NB4 (cell line): ENCODE measurements at regions not wholly inside any gene's neighbourhood (a gene's known extent, or its start where the extent isn't known, plus 50 kb on each side); places are given as distances from the start of the nearest gene placed in this dataset.
"Not testable (repeated sequence)": the region's sequence is repeated elsewhere in the genome, so short reads cannot be mapped to it uniquely, and the experiment has no call there.

Experiments
- DNase-seq: peaks from one replicate; pipeline ENCODE4 v3.0.0; 2010; ENCODE audit warnings: low read depth
- H3K4me3 ChIP-seq: one replicate; pipeline ENCODE4 v1.5.1; 2011; ENCODE audit warnings: mild to moderate bottlenecking, low read depth, low read length, moderate library complexity
- CTCF ChIP-seq: IDR thresholded peaks from one replicate; pipeline ENCODE4 v1.5.1; 2012; ENCODE audit warnings: low read depth, low read length
- MYC ChIP-seq: IDR thresholded peaks from 2 replicates; pipeline ENCODE4 v1.6.1; 2011; ENCODE audit warnings: low read depth, low read length
- POLR2A ChIP-seq: IDR thresholded peaks from 2 replicates; pipeline ENCODE4 v1.6.1; 2011; ENCODE audit warnings: mild to moderate bottlenecking; ENCODE audit not compliant: insufficient read length; ENCODE audit errors: extremely low read depth
- TF ChIP-seq, protein P1 (sequence below): IDR thresholded peaks from 2 replicates; pipeline ENCODE4 v1.6.1; 2011; ENCODE audit warnings: low read depth, low read length

DNA sequence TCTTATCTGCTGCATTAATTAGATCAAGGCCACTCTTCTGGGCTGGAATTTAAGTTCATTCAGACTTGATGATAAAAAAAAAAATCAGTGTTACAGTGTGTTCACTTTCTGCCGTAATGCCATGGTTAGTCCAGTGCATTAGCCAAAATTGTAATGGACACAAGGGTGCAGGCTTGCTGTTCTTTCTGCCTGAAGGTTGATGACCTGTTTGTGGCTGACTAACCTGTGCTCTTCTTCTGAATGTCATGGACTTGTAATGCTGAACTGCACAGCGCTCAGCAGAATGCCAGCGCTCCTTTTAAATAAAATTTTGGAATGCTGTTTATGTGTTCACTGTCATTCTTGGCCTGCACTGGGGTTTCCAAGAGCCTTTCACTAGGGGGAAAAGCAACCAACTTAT, 323.2 kb downstream of the ZNF248 start:
- no peak overlapping the region for H3K4me3 ChIP-seq
- TF ChIP-seq MYC: no peak
- no peak for TF ChIP-seq POLR2A
- no peak for TF ChIP-seq CTCF
- TF ChIP-seq, protein P1, sequence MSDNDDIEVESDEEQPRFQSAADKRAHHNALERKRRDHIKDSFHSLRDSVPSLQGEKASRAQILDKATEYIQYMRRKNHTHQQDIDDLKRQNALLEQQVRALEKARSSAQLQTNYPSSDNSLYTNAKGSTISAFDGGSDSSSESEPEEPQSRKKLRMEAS: no peak
- DNase-seq: no peak

DNA sequence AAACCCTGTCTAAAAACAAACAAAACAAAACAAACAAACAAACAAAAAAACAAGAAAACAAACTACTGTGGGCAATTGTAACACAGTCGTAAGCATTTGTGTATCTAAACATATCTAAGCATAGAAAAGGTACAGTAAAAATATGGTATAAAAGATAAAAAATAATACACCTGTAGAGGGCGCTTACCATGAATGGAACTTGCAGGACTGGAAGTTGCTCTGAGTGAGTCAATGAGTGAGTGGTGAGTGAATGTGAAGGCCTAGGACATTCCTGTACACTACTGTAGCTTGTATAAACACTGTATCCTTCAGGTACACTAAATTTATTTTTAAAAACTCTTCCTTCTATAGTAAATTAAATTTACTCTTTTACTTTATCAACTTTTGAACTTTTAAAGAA, 332.0 kb downstream of the ZNF248 start:
- peak; percentile 74 for DNase-seq
- not testable (repeated sequence) for H3K4me3 ChIP-seq

- TF ChIP-seq MYC: no peak
- TF ChIP-seq, protein P1: no peak
- no peak for TF ChIP-seq CTCF
- no peak overlapping the region for H3K4me3 ChIP-seq
- DNase-seq: no peak
Observed at GRCh38 chr10:37520488-37520887, 336.9 kb downstream of the ZNF248 start.

- H3K4me3 ChIP-seq, DNase-seq: not testable (repeated sequence)
Observed at GRCh38 chr10:37510520-37510919, 346.9 kb downstream of the ZNF248 start.

DNA sequence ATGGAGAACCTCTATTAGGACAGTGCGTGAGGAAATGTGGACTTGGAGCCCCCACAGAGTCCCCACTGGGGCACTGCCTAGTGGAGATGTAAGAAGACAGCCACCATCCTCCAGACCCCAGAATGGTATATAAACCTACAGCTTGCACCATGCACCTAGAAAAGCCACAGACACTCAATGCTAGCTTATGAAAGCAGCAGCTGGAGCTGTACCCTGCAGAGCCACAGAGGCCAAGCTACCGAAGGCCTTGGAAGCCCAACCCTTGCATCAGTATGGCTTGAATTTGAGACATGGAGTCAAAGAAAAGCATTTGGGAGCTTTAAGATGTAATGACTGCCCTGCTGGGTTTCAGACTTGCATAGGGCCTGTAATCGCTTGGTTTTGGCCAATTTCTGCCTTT, 361.3 kb downstream of the ZNF248 start:
- DNase-seq: no peak
- TF ChIP-seq POLR2A: no peak
- TF ChIP-seq, protein P1: no peak
- TF ChIP-seq CTCF: no peak
- TF ChIP-seq MYC: no peak
- H3K4me3 ChIP-seq: no peak overlapping the region

GRCh38 chr10:37495415-37495814, 362.0 kb downstream of the ZNF248 start:
- no peak overlapping the region for H3K4me3 ChIP-seq
- DNase-seq: peak; percentile 81

DNA sequence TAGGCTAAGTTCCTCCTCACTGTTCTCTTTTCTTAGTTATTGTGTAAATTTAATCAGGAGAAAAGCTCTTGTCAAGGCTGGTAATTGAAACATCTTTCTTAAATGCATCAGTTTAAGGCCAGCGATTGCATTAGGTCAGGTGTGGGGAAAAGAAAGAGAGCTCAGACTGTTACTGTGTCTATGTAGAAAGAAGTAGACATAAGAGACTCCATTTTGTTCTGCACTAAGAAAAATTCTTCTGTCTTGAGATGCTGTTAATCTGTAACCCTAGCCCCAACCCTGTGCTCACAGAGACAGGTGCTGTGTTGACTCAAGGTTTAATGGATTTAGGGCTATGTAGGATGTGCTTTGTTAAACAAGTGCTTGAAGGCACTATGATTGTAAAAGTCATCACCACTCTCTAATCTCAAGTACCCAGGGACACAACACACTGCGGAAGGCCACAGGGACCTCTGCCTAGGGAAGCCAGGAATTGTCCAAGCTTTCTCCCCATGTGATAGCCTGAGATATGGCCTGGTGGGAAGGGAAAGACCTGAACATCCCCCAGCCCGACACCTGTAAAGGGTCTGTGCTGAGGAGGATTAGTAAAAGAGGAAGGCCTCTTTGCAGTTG, 364.1 kb downstream of the ZNF248 start:
- not testable (repeated sequence) for DNase-seq, H3K4me3 ChIP-seq

More at GRCh38 chr10:37495415-37495814, 362.0 kb downstream of the ZNF248 start:
- no peak for TF ChIP-seq CTCF

- no peak overlapping the region for H3K4me3 ChIP-seq
- TF ChIP-seq MYC: peak; percentile 95
- TF ChIP-seq CTCF: no peak
- no peak for TF ChIP-seq POLR2A
- TF ChIP-seq, protein P1: peak; percentile 87
- peak; percentile 99 for DNase-seq
Observed at GRCh38 chr10:37490266-37490665, 364.9 kb downstream of the ANKRD30A start.
